Fibroblast of pulmonary artery (primary cell): ENCODE measurements at regions not wholly inside any gene's neighbourhood (a gene's known extent, or its start where the extent isn't known, plus 50 kb on each side); places are given as distances from the start of the nearest gene placed in this dataset.
A peak's percentile ranks its signal among the peaks of the same experiment; 100 is the strongest.

ENCODE experiments used
- DNase-seq: peaks from one replicate; pipeline ENCODE4 v3.0.0-alpha.2; 2010; ENCODE audit warnings: low read depth
- H3K4me3 ChIP-seq: replicated peaks from 2 replicates; pipeline ENCODE4 v1.5.1; 2011; ENCODE audit warnings: low read depth, mild to moderate bottlenecking, control low read depth, low read length, moderate library complexity
- TF ChIP-seq, protein P1 (sequence below): IDR thresholded peaks from 2 replicates; pipeline ENCODE4 v1.5.1; 2011; ENCODE audit warnings: mild to moderate bottlenecking, control low read depth, low read length, inconsistent platforms; ENCODE audit errors: missing control alignments

DNA sequence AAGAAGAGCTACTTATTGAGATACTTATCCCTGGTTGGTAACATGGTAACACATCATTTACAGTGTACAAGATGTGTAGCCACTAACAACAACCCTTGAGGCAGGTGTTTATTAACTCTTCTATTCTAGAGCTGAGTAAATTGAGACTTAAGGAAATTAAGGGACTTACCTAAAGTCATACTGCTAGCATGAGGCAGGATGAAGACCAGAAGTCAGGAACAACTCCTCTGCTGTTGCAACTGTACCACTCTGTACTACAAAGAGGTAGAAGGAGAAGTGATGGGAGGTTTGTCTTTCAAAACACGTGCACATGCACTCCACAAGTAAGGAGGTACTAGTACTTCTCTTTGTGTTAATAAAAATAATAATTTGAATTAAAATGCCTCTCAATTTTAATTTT lies 79.9 kb downstream of the LLPH start:
- no peak overlapping the region for H3K4me3 ChIP-seq
- no peak for DNase-seq
- TF ChIP-seq, protein P1, sequence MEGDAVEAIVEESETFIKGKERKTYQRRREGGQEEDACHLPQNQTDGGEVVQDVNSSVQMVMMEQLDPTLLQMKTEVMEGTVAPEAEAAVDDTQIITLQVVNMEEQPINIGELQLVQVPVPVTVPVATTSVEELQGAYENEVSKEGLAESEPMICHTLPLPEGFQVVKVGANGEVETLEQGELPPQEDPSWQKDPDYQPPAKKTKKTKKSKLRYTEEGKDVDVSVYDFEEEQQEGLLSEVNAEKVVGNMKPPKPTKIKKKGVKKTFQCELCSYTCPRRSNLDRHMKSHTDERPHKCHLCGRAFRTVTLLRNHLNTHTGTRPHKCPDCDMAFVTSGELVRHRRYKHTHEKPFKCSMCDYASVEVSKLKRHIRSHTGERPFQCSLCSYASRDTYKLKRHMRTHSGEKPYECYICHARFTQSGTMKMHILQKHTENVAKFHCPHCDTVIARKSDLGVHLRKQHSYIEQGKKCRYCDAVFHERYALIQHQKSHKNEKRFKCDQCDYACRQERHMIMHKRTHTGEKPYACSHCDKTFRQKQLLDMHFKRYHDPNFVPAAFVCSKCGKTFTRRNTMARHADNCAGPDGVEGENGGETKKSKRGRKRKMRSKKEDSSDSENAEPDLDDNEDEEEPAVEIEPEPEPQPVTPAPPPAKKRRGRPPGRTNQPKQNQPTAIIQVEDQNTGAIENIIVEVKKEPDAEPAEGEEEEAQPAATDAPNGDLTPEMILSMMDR, result no peak

DNA sequence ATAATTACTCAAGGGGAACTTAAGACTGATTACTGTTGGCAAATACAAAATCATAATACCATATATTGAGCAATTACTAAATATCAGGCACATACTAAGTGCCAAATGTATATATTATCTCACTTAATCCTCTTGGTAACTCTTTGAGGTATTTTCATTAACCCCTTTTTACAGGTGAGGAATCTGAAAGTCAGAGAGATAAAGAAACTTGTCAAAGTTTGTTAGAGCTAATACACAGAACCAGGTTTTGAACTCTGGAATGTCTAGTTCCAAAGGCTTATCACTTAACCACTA lies 80.3 kb downstream of the LLPH start:
- H3K4me3 ChIP-seq, result no peak overlapping the region
- TF ChIP-seq, protein P1, result no peak
- no peak for DNase-seq

DNA sequence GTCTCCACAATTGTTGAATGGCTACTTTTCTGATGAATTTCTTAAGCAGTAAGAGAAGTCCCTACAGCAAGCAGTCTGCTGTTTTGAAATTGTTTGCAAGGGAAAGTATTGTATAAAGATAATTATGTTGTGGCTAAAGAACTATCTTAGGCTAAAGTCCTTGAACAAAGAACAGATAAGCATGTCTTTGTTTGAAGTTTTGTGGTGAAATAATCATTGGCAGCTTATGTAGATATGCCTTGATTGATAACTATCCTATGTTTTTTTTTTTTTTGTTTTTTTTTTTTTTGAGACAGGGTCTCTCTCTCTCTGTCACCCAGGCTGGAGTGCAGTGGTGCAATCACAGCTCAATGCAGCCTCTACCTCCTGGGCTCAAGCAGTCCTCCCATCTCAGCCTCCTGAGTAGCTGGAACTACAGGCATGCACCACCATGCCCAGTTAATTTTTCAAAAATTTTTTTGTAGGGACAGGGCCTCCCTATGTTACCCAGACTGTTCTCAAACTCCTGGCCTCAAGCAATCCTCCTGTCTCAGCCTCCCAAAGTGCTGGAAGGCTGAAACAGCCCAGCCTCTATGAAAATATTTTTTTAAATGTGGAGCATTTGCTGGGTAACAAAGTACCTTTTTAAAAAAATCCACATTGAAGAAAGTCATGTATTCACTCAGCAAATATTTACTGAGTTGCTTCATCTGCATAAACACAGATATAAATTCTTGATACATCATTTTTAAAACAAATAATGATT lies 80.8 kb downstream of the LLPH start:
- DNase-seq, result peak; percentile 20
- TF ChIP-seq, protein P1, result no peak
- H3K4me3 ChIP-seq, result no peak overlapping the region

DNA sequence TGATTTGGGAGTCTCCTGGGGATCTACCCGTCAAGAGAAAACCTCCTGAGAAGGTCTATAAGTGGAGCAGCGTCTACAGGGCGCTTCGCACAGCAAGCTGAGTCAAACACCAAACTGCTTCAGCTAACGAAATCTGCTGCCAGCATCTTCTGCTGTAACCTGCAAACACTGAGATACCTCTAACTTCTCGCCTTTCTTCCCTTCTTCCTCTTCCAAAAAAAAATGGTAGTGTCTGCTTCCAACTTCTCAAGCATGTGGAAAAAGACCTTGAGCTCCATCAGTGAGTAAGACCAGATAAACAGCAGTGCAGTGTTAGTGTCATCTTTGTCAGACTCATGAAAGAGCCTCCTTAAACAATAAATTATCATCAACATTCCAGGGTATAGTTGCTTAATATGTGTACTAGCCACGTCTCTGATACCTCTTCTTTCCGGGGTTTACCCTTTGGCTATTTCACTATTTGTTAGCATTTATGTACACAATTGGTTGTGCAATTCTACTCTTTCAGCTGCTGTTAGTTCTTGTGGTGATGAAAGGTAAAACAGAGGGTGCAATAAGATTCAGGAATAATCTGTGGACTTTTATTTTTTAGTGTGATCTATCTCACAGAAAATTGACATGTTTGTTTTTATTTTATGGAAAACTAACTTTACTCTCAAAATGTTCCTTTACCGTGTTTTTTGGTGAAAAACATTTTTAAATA lies 81.6 kb downstream of the LLPH start:
- TF ChIP-seq, protein P1, result no peak
- H3K4me3 ChIP-seq, result no peak overlapping the region
- peak; percentile 71 for DNase-seq

DNA sequence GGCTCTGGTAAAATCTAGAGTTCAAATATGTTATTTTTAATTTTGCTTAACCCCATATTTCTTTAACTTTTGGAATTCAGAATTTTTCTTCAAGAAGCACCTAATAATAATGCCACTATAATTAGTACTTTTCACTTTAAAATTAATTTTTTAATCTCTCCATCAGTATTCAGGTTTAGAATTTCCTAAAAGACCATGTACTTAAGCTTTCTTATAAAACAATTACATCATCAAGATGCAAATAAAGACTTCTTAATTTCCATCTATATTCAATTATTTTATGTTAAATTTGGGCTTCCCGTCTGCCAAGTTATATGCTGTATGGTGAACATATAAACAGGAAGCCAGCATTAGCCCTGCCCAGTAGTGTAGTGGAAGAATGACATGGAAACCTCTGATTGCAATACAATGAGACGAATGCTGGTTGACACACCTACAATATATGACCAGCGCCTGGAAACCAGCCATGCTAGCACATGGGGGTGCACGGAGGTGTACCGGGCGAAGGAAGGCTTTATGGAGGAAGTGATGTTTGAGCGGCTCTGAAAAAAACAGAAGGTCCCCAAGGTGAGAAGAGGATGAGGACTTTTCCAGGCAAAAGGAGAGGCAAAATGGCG lies 82.2 kb downstream of the LLPH start:
- TF ChIP-seq, protein P1, result no peak
- no peak overlapping the region for H3K4me3 ChIP-seq
- no peak for DNase-seq

DNA sequence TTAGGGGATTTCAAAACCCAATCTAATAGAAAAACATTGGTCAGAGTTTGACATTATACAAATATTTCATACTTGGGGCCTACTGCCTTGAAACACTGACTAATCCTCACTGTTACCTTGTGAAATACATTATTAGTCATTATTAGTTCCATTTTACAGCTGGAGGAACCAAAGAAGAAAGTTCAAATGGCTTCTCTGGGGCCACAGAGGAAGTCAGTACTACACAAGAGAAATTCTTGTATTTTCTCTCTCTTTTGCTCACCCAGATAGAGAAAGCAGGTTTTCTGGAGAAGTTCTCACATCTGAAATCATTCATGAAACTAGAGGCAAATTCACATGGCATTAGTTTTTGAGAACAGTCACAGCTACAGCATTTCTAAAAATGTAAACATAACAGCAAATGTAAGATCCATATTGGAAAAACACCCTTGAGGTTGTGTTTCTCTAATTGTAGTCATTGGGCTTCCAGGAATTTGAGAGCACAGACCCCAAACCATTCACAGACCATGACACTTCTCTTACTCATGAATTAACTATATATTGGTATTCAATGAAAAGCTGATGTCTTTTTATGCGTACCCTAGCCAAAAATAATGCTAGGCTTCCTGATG lies 83.0 kb downstream of the LLPH start:
- DNase-seq, result peak; percentile 39
- H3K4me3 ChIP-seq, result no peak overlapping the region
- TF ChIP-seq, protein P1, result no peak
